ENCODE measurements at regions not wholly inside any gene's neighbourhood (a gene's known extent, or its start where the extent isn't known, plus 50 kb on each side); places are given as distances from the start of the nearest gene placed in this dataset.

- Histone ChIP-seq H3K27ac (ENCODE audit: low read depth, low read length, severe bottlenecking) (no peak overlapping the region), H3K4me3 (ENCODE audit: extremely low read depth, insufficient read depth, low read length, poor library complexity, severe bottlenecking) (no peak overlapping the region), H3K9me3 (ENCODE audit: control insufficient read depth, low read length) (no peaks in the 10 kb centered on the region), H3K36me3 (ENCODE audit: control insufficient read depth, insufficient read depth, low read length) (no peaks in the 10 kb centered on the region), H3K4me1 (ENCODE audit: control insufficient read depth, insufficient read depth, low read length, poor library complexity, severe bottlenecking) (no peaks in the 10 kb centered on the region)
- WGBS, 2 experiments (ENCODE audit: insufficient coverage in 2 of 2): 100% methylated on average over 1 of the region's 1 CpG
Observed at GRCh38 chr10:117601716-117602115, 59.2 kb downstream of the EMX2 start.

- H3K9me3 ChIP-seq (ENCODE audit: control insufficient read depth, low read length): no peaks in the 10 kb centered on the region
- WGBS, 2 experiments (ENCODE audit: insufficient coverage in 2 of 2): 83 to 88% methylated on average over 2 to 6 of the region's 6 CpGs
- H3K4me1 ChIP-seq (ENCODE audit: control insufficient read depth, insufficient read depth, low read length, poor library complexity, severe bottlenecking): no peaks in the 10 kb centered on the region
- no peak overlapping the region for H3K27ac ChIP-seq (ENCODE audit: low read depth, low read length, severe bottlenecking)
- H3K36me3 ChIP-seq (ENCODE audit: control insufficient read depth, insufficient read depth, low read length): no peaks in the 10 kb centered on the region
- H3K4me3 ChIP-seq (ENCODE audit: extremely low read depth, insufficient read depth, low read length, poor library complexity, severe bottlenecking): no peak overlapping the region
Observed at GRCh38 chr10:117603081-117603480, 60.5 kb downstream of the EMX2 start.

DNA sequence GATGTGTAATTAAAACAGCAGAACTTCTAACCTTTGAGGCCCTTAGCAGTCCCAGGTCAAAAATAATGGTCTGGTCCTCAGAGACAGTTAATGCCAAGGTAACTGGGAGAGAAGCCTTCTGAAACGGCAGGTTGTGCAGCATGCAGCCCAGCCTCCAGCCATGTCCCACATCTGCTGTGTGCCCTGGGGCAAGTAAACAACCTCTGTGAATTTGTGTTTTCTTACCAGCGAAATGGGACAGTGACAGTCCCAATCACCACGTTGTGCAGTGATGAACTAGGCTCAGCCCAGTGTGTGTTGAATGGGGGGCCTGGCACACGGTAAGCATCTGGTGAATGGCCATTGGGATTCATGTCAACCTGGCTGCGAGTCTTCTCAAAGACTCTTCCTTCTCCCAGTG lies 61.2 kb downstream of the EMX2 start:
- no peaks in the 10 kb centered on the region for H3K9me3 ChIP-seq (ENCODE audit: control insufficient read depth, low read length)
- WGBS, 2 experiments (ENCODE audit: insufficient coverage in 2 of 2): 85 to 88% methylated on average over 5 of the region's 5 CpGs

GRCh38 chr10:117609095-117609795 lies 66.7 kb downstream of the EMX2 start:
- Histone ChIP-seq H3K4me1 (ENCODE audit: control insufficient read depth, insufficient read depth, low read length, poor library complexity, severe bottlenecking) (peaks cover 12% of the 10 kb centered on the region), H3K27ac (ENCODE audit: low read depth, low read length, severe bottlenecking) (peak overlapping the region; percentile 18), H3K36me3 (ENCODE audit: control insufficient read depth, insufficient read depth, low read length) (no peaks in the 10 kb centered on the region), H3K9me3 (ENCODE audit: control insufficient read depth, low read length) (no peaks in the 10 kb centered on the region), H3K4me3 (ENCODE audit: extremely low read depth, insufficient read depth, low read length, poor library complexity, severe bottlenecking) (no peak overlapping the region)
- 61 to 79% methylated on average over 3 to 4 of the region's 4 CpGs for WGBS, 2 experiments (ENCODE audit: insufficient coverage in 2 of 2)

More for the DNA sequence above, 61.2 kb downstream of the EMX2 start:
- Histone ChIP-seq H3K27ac (ENCODE audit: low read depth, low read length, severe bottlenecking) (no peak overlapping the region), H3K4me3 (ENCODE audit: extremely low read depth, insufficient read depth, low read length, poor library complexity, severe bottlenecking) (no peak overlapping the region), H3K36me3 (ENCODE audit: control insufficient read depth, insufficient read depth, low read length) (no peaks in the 10 kb centered on the region), H3K4me1 (ENCODE audit: control insufficient read depth, insufficient read depth, low read length, poor library complexity, severe bottlenecking) (no peaks in the 10 kb centered on the region)

- Histone ChIP-seq H3K9me3 (ENCODE audit: control insufficient read depth, low read length) (no peaks in the 10 kb centered on the region), H3K36me3 (ENCODE audit: control insufficient read depth, insufficient read depth, low read length) (no peaks in the 10 kb centered on the region), H3K27ac (ENCODE audit: low read depth, low read length, severe bottlenecking) (no peak overlapping the region), H3K4me3 (ENCODE audit: extremely low read depth, insufficient read depth, low read length, poor library complexity, severe bottlenecking) (no peak overlapping the region), H3K4me1 (ENCODE audit: control insufficient read depth, insufficient read depth, low read length, poor library complexity, severe bottlenecking) (peaks cover 12% of the 10 kb centered on the region)
- 93 to 100% methylated on average over 3 of the region's 4 CpGs for WGBS, 2 experiments (ENCODE audit: insufficient coverage in 2 of 2)
Observed at GRCh38 chr10:117609796-117610170, 67.2 kb downstream of the EMX2 start.

- WGBS, 2 experiments (ENCODE audit: insufficient coverage in 2 of 2): 65 to 69% methylated on average over 4 of the region's 4 CpGs
- H3K9me3 ChIP-seq (ENCODE audit: control insufficient read depth, low read length): no peaks in the 10 kb centered on the region
Observed at GRCh38 chr10:117610321-117610720, 67.8 kb downstream of the EMX2 start.

GRCh38 chr10:117612113-117612512 lies 69.6 kb downstream of the EMX2 start:
- no peak overlapping the region for H3K4me3 ChIP-seq (ENCODE audit: extremely low read depth, insufficient read depth, low read length, poor library complexity, severe bottlenecking)
- whole genome bisulfite sequencing, 2 experiments (ENCODE audit: insufficient coverage in 2 of 2): 89% methylated on average over 1 of the region's 1 CpG; no CpG with 5 or more reads in 1 of the 2 experiments

More at GRCh38 chr10:117610321-117610720, 67.8 kb downstream of the EMX2 start:
- Histone ChIP-seq H3K27ac (ENCODE audit: low read depth, low read length, severe bottlenecking) (no peak overlapping the region), H3K36me3 (ENCODE audit: control insufficient read depth, insufficient read depth, low read length) (no peaks in the 10 kb centered on the region), H3K4me3 (ENCODE audit: extremely low read depth, insufficient read depth, low read length, poor library complexity, severe bottlenecking) (no peak overlapping the region), H3K4me1 (ENCODE audit: control insufficient read depth, insufficient read depth, low read length, poor library complexity, severe bottlenecking) (peaks cover 12% of the 10 kb centered on the region)

DNA sequence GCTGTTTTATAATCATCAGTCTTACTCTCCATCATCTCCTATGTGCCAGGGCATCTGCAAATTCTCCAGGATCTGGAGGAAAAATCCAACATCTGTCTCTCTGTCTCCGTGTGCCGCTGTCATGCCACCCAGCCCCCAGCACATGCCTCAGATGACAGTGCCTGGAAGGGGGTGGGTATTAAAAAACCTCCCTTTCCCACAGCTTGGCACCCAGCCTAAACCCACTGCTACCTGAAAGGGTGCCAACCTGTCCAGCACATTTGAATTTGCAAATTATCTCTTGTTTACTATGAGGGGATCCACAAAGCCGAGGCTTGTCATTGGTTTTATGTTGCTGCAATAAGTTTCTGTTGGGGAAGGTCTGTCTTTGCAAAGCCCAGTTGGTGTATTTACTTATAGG lies 73.1 kb downstream of the EMX2 start:
- Histone ChIP-seq H3K36me3 (ENCODE audit: control insufficient read depth, insufficient read depth, low read length) (no peaks in the 10 kb centered on the region), H3K9me3 (ENCODE audit: control insufficient read depth, low read length) (no peaks in the 10 kb centered on the region), H3K27ac (ENCODE audit: low read depth, low read length, severe bottlenecking) (no peak overlapping the region), H3K4me3 (ENCODE audit: extremely low read depth, insufficient read depth, low read length, poor library complexity, severe bottlenecking) (no peak overlapping the region), H3K4me1 (ENCODE audit: control insufficient read depth, insufficient read depth, low read length, poor library complexity, severe bottlenecking) (no peaks in the 10 kb centered on the region)
- WGBS, 2 experiments (ENCODE audit: insufficient coverage in 2 of 2): 67 to 88% methylated on average over 1 of the region's 3 CpGs

More at GRCh38 chr10:117612113-117612512, 69.6 kb downstream of the EMX2 start:
- H3K27ac ChIP-seq (ENCODE audit: low read depth, low read length, severe bottlenecking): no peak overlapping the region
- no peaks in the 10 kb centered on the region for H3K36me3 ChIP-seq (ENCODE audit: control insufficient read depth, insufficient read depth, low read length)
- no peaks in the 10 kb centered on the region for H3K9me3 ChIP-seq (ENCODE audit: control insufficient read depth, low read length)
- H3K4me1 ChIP-seq (ENCODE audit: control insufficient read depth, insufficient read depth, low read length, poor library complexity, severe bottlenecking): peaks cover 12% of the 10 kb centered on the region

DNA sequence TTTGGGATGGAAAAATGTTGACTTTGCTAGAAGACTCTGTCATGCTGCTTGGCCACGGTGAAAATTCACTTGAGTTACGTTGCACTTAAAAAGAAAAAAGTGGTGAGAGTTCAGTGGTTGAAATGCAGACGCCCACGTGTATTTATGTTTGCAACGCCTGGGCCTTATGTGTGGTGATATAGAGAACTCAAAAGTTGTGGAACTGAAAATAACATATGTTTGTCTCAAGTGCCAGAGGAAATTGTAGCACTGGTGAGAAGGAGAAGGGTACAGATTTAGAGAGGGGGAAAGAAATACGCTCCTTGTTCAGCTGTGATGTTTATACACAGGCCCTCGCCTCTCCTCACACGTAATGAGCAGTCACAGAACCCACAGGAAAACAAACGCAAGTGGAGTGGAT lies 73.6 kb downstream of the EMX2 start:
- H3K27ac ChIP-seq (ENCODE audit: low read depth, low read length, severe bottlenecking): no peak overlapping the region

DNA sequence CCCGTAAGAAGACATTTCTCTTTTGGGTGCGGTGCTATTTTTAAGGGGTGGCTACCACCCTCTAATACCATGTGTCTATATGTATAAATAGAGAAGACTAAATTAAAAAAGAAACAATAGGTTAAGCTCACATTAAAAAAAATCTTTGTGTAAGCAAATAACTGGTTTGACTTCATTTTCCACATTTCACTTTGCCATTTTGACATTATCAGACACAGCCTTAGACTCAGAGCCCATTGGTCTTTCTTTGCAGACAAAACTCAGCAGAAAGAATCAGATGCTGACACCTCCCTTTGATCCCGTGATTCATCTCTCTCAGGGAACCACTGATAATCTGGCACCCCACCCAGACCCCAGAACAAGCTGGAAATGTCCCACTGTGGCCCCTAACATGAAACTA lies 74.5 kb downstream of the EMX2 start:
- H3K4me1 ChIP-seq (ENCODE audit: control insufficient read depth, insufficient read depth, low read length, poor library complexity, severe bottlenecking): no peaks in the 10 kb centered on the region
- no peak overlapping the region for H3K27ac ChIP-seq (ENCODE audit: low read depth, low read length, severe bottlenecking)
- no peaks in the 10 kb centered on the region for H3K9me3 ChIP-seq (ENCODE audit: control insufficient read depth, low read length)
- H3K4me3 ChIP-seq (ENCODE audit: extremely low read depth, insufficient read depth, low read length, poor library complexity, severe bottlenecking): no peak overlapping the region
- WGBS, 2 experiments (ENCODE audit: insufficient coverage in 2 of 2): 78 to 100% methylated on average over 1 of the region's 3 CpGs
- H3K36me3 ChIP-seq (ENCODE audit: control insufficient read depth, insufficient read depth, low read length): no peaks in the 10 kb centered on the region

More for the DNA sequence above, 73.6 kb downstream of the EMX2 start:
- no peak overlapping the region for H3K4me3 ChIP-seq (ENCODE audit: extremely low read depth, insufficient read depth, low read length, poor library complexity, severe bottlenecking)
- 90 to 96% methylated on average over 7 to 9 of the region's 9 CpGs for WGBS, 2 experiments (ENCODE audit: insufficient coverage in 2 of 2)
- H3K9me3 ChIP-seq (ENCODE audit: control insufficient read depth, low read length): no peaks in the 10 kb centered on the region
- H3K4me1 ChIP-seq (ENCODE audit: control insufficient read depth, insufficient read depth, low read length, poor library complexity, severe bottlenecking): no peaks in the 10 kb centered on the region
- no peaks in the 10 kb centered on the region for H3K36me3 ChIP-seq (ENCODE audit: control insufficient read depth, insufficient read depth, low read length)

GRCh38 chr10:117617659-117618058 lies 75.1 kb downstream of the EMX2 start:
- no peaks in the 10 kb centered on the region for H3K36me3 ChIP-seq (ENCODE audit: control insufficient read depth, insufficient read depth, low read length)
- WGBS, 2 experiments (ENCODE audit: insufficient coverage in 2 of 2): 96% methylated on average over 5 of the region's 5 CpGs
- no peaks in the 10 kb centered on the region for H3K4me1 ChIP-seq (ENCODE audit: control insufficient read depth, insufficient read depth, low read length, poor library complexity, severe bottlenecking)
- H3K9me3 ChIP-seq (ENCODE audit: control insufficient read depth, low read length): no peaks in the 10 kb centered on the region
- H3K27ac ChIP-seq (ENCODE audit: low read depth, low read length, severe bottlenecking): no peak overlapping the region
- H3K4me3 ChIP-seq (ENCODE audit: extremely low read depth, insufficient read depth, low read length, poor library complexity, severe bottlenecking): no peak overlapping the region
